NCI-H526 (cell line): ENCODE measurements at regions not wholly inside any gene's neighbourhood (a gene's known extent, or its start where the extent isn't known, plus 50 kb on each side); places are given as distances from the start of the nearest gene placed in this dataset.
A peak's percentile ranks its signal among the peaks of the same experiment; 100 is the strongest.
"Not testable (repeated sequence)": the region's sequence is repeated elsewhere in the genome, so short reads cannot be mapped to it uniquely, and the experiment has no call there.

Experiments used
- DNase-seq, 2 experiments: peaks; one replicate each; lab custom pipeline; 2025; lab: John Stamatoyannopoulos, UW

DNA sequence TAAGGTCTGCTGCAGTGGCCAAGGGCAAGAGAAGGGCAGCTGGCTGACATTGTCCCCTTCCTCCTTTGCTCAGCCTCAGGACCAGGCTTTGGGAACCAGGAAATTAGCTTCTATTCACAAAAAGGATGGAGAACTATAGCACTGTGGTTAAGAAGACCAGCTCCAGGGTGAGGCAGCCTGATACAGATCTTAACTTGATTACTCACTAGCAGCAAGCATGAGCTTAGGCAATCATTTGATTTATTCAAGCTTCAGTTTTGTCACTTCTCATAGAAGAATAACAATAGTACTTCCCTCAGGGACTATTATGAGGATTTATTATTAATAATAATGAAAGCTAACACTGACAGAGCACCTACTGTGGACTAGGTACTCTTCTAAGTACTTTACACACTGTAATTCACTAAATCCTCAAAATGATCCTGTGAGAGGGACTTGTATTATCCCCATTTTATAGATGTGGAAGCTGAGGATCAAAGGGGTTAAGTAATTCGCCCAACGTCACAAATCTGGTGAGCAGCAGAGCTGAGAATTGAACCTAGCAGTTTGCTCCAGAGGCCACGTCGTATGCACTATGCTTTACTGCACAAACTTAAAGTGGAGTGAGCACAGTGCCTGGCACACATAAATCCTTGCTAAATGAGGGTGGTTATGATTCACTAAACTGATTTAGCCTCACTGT lies 130.4 kb upstream of the PAK3 start:
- DNase-seq: no peak

- no peak for DNase-seq
Measured at GRCh38 chrX:110964786-110965185, 131.2 kb upstream of the PAK3 start.

DNA sequence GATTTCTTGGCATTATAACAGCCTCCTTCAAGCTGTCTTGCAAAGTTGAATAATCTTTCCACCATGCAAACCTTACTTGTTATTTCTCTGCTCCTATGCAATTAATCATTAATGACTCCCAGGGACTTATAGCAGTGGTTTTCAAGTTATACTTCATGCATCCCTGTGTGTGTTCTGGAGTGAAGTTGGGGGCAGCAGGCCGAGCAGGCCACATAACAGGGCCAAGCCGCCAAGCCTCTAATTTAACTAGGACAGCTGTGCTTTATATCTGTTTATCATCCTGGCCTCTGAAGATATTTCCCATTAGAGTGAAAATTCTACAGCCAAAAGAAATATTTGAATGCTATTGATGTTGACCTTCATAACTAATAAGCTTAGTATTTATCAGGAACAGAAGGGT lies 133.5 kb upstream of the PAK3 start:
- DNase-seq: no peak

DNA sequence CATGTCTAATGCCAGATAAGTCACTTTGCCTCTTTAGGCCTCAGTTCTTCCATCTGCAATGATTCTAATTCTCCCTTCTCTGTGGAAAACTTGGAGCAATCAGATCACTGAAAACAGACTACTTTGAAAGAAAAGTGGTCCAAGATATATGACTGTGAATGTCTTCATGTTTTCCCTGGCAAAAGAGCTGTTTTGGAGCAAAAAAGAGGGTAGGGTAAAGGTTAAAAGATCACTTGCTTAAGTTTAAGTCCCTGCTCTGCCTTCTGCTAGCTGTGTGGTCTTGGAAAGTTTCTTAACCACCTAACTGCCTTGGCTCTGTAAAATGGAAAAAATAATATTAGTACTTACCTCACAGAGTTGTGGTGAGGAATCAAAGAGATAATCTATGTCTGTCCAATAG lies 140.3 kb upstream of the PAK3 start:
- no peak for DNase-seq

DNA sequence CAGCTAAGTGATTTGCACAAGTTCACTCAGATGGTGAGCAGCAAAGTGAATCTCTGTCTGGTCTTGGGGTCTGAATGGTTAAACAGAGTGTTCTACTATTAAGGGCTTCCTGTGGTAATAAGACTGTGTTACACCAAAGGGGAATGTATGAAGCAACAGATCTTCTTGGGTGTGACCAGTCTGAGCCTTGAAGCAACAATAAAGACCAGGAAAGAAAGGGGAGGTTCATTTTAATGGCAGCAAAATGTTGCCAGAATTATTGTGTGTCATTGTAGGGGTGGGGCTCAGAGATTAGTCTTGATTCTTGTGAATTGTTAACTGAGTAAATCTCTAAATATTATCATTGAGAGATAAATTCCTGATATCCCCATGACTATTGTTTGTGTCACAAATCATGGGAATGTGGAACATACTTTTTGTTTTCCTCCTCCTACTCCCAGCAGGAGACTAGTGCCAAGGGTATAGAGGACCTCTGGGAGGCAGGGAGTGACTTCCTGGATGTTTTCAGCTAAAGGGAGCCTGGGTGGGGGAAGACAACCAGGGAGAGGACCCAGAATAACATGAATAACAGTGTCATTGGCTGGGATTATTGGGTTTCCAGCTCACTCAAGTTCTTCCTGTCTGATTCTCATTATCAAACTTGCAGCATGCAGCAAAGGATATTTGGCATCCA lies 141.4 kb upstream of the PAK3 start:
- DNase-seq: no peak

DNA sequence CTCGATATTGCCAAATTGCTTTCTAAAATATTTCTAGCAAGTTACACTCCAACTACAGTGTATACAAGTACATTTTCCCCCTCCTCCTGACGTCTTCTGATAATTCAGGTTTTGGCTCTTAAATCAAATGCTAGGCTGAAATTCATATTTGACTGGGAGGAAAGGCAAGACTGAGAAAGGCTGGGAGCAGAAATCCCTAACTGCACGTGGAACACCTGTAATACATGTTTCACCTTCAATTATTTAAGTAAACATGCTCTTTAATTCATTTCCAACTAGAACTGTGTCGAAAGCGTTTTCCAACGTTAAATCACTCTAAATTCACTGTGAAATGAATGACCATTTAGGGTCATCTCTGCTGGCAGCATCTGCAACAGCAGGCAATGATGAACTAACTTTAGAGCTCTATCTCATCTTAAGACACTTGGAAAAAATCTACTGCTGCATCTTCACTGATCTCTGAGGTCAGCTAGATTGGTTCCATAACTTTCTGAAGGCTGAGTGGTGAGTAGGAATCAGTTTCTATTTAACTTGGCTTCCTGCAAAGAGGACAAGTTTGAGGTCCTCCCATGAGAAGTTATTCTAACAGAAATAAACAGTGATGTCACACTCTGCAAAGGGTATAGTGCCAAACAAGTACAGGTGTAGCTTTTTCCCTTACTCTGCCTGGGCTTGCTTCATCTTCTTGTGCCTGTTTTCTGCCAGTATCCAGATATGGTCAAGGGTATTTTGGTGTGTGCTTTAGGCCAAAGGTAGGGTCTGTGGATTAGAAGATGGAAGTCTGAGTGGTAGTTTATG lies 144.3 kb upstream of the PAK3 start:
- no peak for DNase-seq

DNA sequence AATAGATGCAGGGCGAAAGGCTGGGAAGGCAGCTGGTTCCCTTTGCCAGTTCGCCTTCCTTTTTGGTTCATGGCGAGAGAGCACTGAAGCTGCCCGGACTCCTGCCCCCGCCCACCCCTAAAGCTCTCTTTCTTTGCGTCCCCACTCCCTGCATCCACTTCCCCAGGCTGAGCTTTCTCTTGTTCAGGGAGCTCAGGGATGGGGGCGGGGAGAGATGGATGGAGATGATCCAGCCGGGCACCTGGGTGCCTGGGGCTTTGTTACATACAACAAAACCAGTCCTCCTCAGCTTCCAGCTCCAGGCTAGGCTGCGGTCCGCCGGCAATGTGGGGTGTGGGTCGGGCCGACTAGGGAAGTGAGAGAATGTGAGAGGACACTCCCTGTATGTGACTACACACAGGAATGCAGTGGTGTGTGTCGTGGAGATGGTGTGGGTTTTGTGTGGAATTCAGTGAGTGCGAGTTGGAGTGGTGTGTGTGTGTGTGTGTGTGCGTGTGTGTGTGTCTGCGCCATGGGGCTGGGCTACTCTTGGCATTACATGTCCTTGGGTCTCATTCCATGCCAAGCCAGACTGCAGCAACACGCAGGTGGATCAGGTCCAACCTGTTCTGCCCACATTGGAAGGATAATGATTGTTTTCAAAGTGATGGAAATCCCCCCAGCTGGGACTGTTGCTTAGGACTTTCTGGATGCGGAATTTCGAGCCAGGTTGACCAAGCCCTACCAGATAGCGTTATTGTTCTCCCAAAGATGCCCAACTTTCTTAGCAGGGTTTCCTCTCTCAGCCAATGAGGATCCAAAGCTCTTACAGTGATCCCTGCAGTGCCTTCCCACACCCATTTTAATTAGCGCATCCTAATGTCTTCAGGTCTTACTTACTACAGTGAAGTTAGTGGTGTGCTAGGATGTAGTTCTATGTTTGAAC lies 149.4 kb upstream of the CHRDL1 start:
- DNase-seq: peak in 1 of 2 experiments; percentile 42

DNA sequence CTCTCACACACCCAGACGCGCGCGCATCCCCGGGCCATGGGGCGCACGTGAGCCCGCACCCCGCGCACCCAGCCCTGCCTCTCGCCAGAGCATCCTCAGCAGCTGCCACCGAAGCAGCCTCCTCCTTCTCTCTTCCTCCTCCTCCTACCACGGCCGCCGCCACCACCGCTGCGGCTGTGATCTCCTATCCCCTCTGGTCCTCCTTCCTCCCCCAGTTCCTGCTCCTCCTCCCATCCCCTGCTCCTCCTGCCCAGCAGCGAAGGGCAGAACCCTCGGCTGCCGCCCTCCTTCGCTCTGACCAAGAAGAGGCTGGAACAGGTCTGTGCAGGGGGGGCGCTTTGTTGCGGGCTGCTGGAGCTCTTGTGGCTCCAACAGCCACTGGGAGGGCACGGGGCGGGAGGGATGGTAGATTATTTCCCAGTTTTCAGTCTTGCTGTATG lies 148.7 kb upstream of the CHRDL1 start:
- peak in 1 of 2 experiments; percentile 42 for DNase-seq

DNA sequence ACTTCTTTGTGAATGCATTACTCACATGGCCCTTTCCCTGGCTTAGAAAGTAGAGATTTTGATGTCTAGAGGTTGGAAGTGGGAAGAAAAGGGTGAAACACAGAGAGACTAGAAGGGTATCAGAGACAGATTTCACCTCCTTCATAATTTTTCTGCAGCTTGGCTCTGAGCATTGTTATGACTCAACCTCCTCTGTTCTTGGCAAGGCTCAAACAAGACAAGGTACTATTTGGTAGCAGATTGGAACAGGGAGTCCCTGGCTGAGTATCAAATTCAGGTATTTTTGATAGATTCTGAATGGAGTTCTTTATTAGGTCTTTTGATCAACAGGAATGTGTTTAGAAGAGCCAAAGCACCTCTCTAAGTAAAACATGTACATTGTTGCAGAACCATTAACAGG lies 146.3 kb upstream of the CHRDL1 start:
- no peak for DNase-seq

- no peak for DNase-seq
Measured at GRCh38 chrX:110938977-110939732, 143.5 kb upstream of the CHRDL1 start.

DNA sequence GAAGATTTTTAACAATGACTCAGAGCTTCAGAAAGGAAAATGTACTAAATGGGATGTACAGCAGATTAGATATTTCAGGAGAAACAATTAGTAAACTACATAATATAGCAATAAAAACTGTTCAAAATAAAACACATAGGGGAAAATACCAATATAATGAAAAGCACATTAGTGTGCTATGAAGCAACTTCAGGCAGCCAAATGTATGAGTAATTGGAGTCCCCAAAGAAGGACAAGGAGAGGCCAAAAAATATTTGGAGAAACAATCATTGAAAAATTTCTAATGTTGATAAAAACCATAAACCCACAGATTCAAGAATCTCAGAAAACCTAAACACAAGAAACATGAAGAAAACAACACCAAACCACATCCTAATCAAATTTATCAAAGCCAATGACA lies 129.3 kb upstream of the CHRDL1 start:
- DNase-seq: no peak

GRCh38 chrX:110920991-110921390 lies 125.4 kb upstream of the CHRDL1 start:
- no peak for DNase-seq

GRCh38 chrX:110915570-110915969 lies 120.0 kb upstream of the CHRDL1 start:
- DNase-seq: no peak

GRCh38 chrX:110915111-110915510 lies 119.5 kb upstream of the CHRDL1 start:
- DNase-seq: no peak

GRCh38 chrX:110914281-110914680 lies 118.7 kb upstream of the CHRDL1 start:
- DNase-seq: no peak

DNA sequence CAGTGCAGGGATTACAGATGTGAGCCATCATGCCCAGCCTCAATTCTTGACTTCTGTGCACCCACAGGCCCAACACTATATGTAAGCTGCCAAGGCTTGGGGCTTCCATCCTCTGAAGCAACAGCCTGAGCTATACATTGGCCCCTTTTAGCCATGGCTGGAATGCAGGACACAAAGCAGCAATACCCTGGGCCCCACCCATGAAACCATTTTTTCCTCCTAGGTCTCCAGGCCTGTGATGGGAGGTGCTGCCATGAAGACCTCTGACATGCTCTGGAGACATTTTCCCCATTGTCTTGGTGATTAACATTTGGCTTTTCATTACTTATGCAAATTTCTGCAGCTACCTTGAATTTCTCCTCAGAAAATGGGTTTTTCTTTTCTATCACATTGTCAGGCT lies 109.1 kb upstream of the CHRDL1 start:
- not testable (repeated sequence) for DNase-seq

DNA sequence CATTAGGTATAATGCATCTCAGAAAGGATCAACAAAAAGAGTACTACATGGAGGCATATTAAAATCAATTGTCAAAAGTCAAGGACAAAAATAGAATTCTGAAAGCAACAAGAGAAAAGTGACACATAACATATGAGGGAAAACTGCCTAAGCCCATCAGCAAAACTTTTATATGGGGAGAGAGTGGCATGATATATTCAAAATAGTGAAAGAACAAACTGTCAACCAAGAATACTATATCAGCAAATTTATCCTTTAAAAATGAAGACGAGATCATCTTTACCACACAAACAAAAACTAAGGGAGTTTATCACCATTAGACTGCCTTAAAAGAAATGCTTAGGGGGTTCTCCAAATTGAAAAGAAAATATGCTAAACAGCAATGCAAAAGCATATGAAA lies 86.4 kb upstream of the CHRDL1 start:
- DNase-seq: no peak

DNA sequence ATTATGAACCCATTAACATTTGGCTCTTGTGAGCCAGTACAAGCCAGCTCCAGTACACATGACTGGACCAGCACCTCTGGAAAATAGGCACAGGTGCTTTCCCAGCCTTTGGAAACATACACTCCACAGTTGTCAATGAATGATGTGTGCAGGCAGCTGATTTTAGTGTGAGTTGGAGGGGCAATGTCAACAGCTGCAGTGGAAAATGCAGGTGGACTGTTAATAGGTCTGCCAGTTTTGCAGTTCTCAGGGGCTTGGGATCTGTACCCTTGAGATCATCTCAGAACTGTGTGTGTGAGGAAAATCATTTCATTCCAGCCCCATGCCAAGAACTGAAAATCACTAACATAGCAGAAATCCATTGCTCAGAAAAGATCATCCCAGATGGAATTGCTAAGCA lies 81.7 kb upstream of the CHRDL1 start:
- no peak for DNase-seq

DNA sequence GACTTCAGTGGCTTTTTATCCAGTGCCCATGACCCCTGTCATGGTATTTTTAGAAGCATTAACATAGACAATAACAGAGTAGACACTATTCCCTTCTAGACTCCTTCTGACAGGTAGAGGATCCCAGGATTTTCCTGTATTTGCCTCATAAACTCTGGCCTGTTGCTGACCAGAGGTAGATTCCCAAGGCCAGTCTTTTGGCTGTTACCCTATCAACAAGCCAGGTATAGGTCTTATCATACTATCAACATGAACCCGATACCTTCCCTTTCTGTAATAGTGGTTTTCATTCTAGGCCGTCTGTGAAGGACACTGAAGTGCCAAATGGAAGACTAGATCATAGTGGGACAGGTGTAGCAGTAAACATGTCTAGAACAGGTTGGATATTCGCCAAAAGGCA lies 76.2 kb upstream of the CHRDL1 start:
- DNase-seq: no peak

DNA sequence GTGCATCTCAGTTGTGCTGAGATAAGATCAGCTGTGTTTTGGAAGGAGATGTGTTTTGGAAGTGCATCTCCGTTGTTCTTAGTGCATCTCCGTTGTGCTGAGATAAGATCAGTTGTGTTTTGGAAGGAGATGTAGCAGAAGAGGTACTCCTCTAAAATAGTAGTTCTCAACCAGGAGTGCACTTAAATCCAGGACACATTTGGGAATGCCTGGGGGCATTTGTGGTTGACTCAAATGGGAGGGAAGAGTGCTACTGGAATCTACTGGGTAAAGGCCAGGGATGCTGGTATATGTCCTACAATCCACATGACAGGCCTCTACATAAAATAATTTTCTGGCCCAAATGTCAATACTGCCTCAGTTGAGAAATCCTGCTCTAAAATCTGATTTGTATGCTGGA lies 70.8 kb upstream of the CHRDL1 start:
- DNase-seq: no peak

- DNase-seq: no peak
Measured at GRCh38 chrX:110863883-110864282, 68.3 kb upstream of the CHRDL1 start.
